Neural progenitor cell (in vitro differentiated cells): ENCODE measurements at regions not wholly inside any gene's neighbourhood (a gene's known extent, or its start where the extent isn't known, plus 50 kb on each side); places are given as distances from the start of the nearest gene placed in this dataset.

Source experiments
- CTCF ChIP-seq: fragments of 200-600 bp; sonication (generic); IDR thresholded peaks from 2 replicates; pipeline ENCODE4 v1.5.1; 2017; ENCODE audit warnings: antibody characterized with exemption, mild to moderate bottlenecking
- EZH2 ChIP-seq: fragments of 200-600 bp; sonication (generic); IDR thresholded peaks from 2 replicates; pipeline ENCODE4 v1.6.1; 2017; ENCODE audit warnings: antibody characterized with exemption, mild to moderate bottlenecking, moderate library complexity

DNA sequence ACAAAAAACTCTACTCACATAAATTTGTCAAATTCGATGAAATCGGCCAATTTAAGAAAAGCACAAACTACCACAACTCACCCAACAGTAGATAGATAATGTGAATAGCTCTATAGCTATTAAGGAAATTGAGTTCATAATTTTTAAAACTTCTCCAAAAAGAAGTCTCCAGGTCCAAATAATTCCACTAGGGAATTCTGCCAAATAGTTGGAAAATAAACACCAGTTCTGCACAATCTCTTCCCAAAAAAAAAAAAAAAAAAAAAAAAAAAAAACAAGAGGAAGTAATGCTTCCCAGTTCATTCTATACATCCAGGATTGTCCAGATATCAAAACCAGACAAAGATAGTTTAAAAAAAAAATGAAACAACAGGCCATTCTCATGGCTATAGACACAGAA, 164.2 kb downstream of the POLR2M start:
- TF ChIP-seq CTCF (no peak), EZH2 (no peak)
